Body of pancreas (tissue), 4 donors: ENCODE measurements at regions not wholly inside any gene's neighbourhood (a gene's known extent, or its start where the extent isn't known, plus 50 kb on each side); places are given as distances from the start of the nearest gene placed in this dataset.

Experiments
- ATAC-seq: fragments of 150-250 bp; one replicate; pipeline ENCODE4 v1.9.1; 2016
- DNase-seq, 4 donors: peaks; one replicate each; pipeline ENCODE4 v3.0.0-alpha.2; 2019
- H3K27ac ChIP-seq, 4 donors: fragments of 200-600 bp; sonication (generic); 1 replicate in 3 of 4; 2 replicates in 1 of 4; pipeline versions ENCODE4 v1.5.1 to v1.6.1; 2016 to 2019; ENCODE audit warnings: mild to moderate bottlenecking in 1 of 4, mixed read lengths in 1 of 4, moderate library complexity in 1 of 4
- H3K27me3 ChIP-seq, 2 donors: fragments of 200-600 bp; sonication (generic); one replicate each; pipeline ENCODE4 v1.6.0; 2016; ENCODE audit warnings: mild to moderate bottlenecking in 1 of 2
- H3K36me3 ChIP-seq, 2 donors: fragments of 200-600 bp; sonication (generic); replicated peaks in 1 of 2; 2 replicates each; pipeline ENCODE4 v1.5.1; 2016; ENCODE audit warnings: low read depth in 2 of 2; ENCODE audit not compliant: insufficient read depth in 1 of 2
- H3K4me1 ChIP-seq: fragments of 200-600 bp; sonication (generic); one replicate; pipeline ENCODE4 v1.6.0; 2016
- H3K4me3 ChIP-seq, 2 donors: fragments of 200-600 bp; sonication (generic); 1 replicate in 1 of 2; 2 replicates in 1 of 2; pipeline ENCODE4 v1.5.1; 2016 to 2019
- H3K9me3 ChIP-seq, 3 donors: fragments of 200-600 bp; sonication (generic); 1 replicate in 2 of 3; 2 replicates in 1 of 3; pipeline ENCODE4 v1.5.1; 2016
- CTCF ChIP-seq, 7 experiments: fragments of 450-650 bp in 4 of 7; fragments of 200-600 bp in 3 of 7; sonication (generic) in 3 of 7; IDR thresholded peaks; one replicate each; pipeline ENCODE4 v1.5.1; 2016 to 2019; ENCODE audit warnings: antibody characterized with exemption in 7 of 7
- POLR2A ChIP-seq, 3 donors: fragments of 450-650 bp; IDR thresholded peaks; one replicate each; pipeline ENCODE4 v1.6.1; 2016; ENCODE audit warnings: antibody characterized with exemption in 3 of 3, mild to moderate bottlenecking in 2 of 3
- WGBS, 2 donors: methylation state at CpG; one replicate each; pipeline ENCODE4 v1.1.5; 2017; 5-methylcytosine and 5-hydroxymethylcytosine counted together
- intact Hi-C: fragments of 100-400 bp; cut with DNase I; formaldehyde crosslinking; loops from one replicate; pipeline ENCODE4 v1.15.1; 2023

- 86 to 87% methylated on average over 9 of the region's 9 CpGs for WGBS, 2 donors
- no peak overlapping the region for H3K27ac ChIP-seq
- no peak for TF ChIP-seq CTCF (IDR thresholded peaks at IDR 0.05)
- TF ChIP-seq POLR2A (IDR thresholded peaks at IDR 0.05) = no peak
- intact Hi-C loops = no loop called here
- DNase-seq (peak in 2 of 4 donors; percentile 35 to 36), ATAC-seq (no peak)
- H3K27me3 ChIP-seq = no peaks in the 10 kb centered on the region
- H3K4me1 ChIP-seq = no peaks in the 10 kb centered on the region
- H3K36me3 ChIP-seq = no peaks in the 10 kb centered on the region
- H3K4me3 ChIP-seq = no peak overlapping the region
- no peaks in the 10 kb centered on the region for H3K9me3 ChIP-seq
Measured at GRCh38 chrX:131791608-131792355, 231.3 kb upstream of the STK26 start.

- no peak for TF ChIP-seq POLR2A (IDR thresholded peaks at IDR 0.05)
- TF ChIP-seq CTCF (IDR thresholded peaks at IDR 0.05) = peak in 3 of 7 experiments; percentile 17 to 90 (median 84)
- Histone ChIP-seq H3K4me3 (no peak overlapping the region), H3K36me3 (no peaks in the 10 kb centered on the region), H3K4me1 (no peaks in the 10 kb centered on the region), H3K27ac (peak overlapping the region in 2 of 4 donors; percentile 46 to 59), H3K27me3 (no peaks in the 10 kb centered on the region), H3K9me3 (no peaks in the 10 kb centered on the region)
- intact Hi-C loops = no loop called here
- peak in 2 of 4 donors; percentile 95 for DNase-seq
- 91 to 95% methylated on average over 9 to 12 of the region's 13 CpGs for WGBS, 2 donors
- no peak for ATAC-seq
Measured at GRCh38 chrX:131792356-131792749, 230.7 kb upstream of the STK26 start.

DNA sequence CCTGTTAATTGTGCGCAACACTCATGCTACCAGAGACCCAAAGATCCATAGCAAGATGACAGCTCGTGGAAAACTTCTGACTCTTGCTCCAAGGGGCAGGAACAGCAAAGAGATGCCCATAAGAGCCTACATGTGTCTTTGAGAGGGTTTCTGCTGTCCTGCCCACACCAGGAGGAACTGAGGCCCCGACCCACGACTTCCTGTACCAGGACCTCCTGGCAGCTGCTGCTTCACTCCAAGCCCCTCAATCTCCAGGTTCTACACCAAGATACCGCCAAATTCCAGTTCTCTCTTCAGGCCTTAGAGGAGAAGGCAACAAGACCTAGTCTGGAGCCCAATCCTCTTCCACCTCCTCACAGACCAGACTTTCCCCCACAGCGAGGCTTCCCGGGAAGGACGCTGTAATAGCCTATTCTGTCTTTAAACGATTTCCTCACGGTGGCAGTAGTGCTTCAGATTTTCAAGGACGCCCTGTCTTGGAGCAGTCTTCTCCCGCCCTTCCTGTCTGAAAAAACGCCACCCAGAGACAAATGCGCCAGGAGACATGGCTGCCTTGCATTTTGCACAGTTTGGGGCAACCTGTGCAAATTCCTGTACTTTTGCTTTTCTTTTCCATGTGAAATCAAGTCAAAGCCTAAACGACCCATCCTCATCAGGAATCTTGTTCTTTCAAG, 230.2 kb upstream of the STK26 start:
- Histone ChIP-seq H3K27ac (peak overlapping the region in 2 of 4 donors; percentile 46 to 59), H3K36me3 (no peaks in the 10 kb centered on the region), H3K9me3 (no peaks in the 10 kb centered on the region), H3K4me1 (no peaks in the 10 kb centered on the region), H3K4me3 (no peak overlapping the region), H3K27me3 (no peaks in the 10 kb centered on the region)
- intact Hi-C loops = no loop called here
- ATAC-seq = no peak
- peak in 2 of 7 experiments; percentile 73 to 85 for TF ChIP-seq CTCF (IDR thresholded peaks at IDR 0.05)
- TF ChIP-seq POLR2A (IDR thresholded peaks at IDR 0.05) = no peak
- peak in 3 of 4 donors; percentile 18 to 93 (median 91) for DNase-seq
- WGBS, 2 donors = 76 to 90% methylated on average over 7 to 12 of the region's 15 CpGs

DNA sequence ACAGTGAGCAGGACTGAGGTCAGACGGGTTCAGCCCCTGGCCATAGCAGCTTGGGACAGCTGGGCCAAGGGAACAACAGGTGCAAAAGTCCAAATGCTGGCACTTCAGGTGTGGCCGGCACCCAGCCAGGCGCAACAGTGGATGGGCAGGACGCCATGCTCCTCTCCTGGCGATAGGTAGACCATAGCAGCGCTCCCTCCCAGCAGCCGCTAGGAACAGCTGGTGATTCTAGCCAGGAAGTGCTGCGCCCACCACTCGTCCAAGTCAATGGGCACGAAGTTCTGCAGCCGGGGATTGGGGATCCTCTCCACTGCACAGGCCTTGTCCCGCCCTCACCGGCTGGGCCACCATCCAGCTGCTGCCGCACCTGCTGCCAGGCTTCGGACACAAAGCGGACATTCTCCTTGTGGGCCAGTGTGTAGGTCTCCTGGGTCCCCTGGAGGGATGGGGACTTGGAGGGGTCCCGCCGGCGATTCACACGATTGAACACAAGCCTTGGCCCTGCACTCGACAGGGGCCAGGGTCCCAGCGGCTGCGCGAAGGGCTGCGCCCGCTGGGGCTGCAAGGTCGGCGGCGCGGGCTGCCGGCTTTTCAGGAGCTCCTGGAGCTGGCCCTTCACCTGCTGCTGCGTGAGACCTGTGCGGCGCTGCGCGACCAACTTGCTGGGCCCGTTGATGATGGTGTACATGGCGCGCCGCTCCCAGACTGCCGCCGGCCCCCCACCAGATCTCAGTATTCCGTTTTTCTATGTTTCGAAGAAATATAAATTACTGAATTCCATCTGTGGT, 227.5 kb upstream of the STK26 start:
- no peak overlapping the region for H3K27ac ChIP-seq
- TF ChIP-seq POLR2A (IDR thresholded peaks at IDR 0.05) (no peak), CTCF (IDR thresholded peaks at IDR 0.05) (no peak)
- intact Hi-C loops = no loop called here
- H3K9me3 ChIP-seq = no peaks in the 10 kb centered on the region
- no peaks in the 10 kb centered on the region for H3K36me3 ChIP-seq
- WGBS, 2 donors = 93 to 99% methylated on average over 9 to 23 of the region's 44 CpGs
- H3K4me3 ChIP-seq = no peak overlapping the region
- ATAC-seq (no peak), DNase-seq (peak in 2 of 4 donors; percentile 59 to 67)
- H3K4me1 ChIP-seq = no peaks in the 10 kb centered on the region
- no peaks in the 10 kb centered on the region for H3K27me3 ChIP-seq
